LNCaP clone FGC (cell line): ENCODE measurements at regions not wholly inside any gene's neighbourhood (a gene's known extent, or its start where the extent isn't known, plus 50 kb on each side); places are given as distances from the start of the nearest gene placed in this dataset.

ENCODE experiments used
- DNase-seq: peaks from one replicate; pipeline ENCODE4 v3.0.0-alpha.2; 2011; ENCODE audit warnings: low read depth
- H3K4me3 ChIP-seq: 2 replicates; pipeline ENCODE4 v1.5.1; 2011; ENCODE audit warnings: mild to moderate bottlenecking, low read depth, low read length, control low read depth
- CTCF ChIP-seq: IDR thresholded peaks from 2 replicates; pipeline ENCODE4 v1.5.1; 2012; ENCODE audit warnings: mild to moderate bottlenecking; ENCODE audit not compliant: control insufficient read depth, insufficient read depth; ENCODE audit errors: extremely low read depth

- H3K4me3 ChIP-seq, result no peak overlapping the region
- TF ChIP-seq CTCF, result no peak
- no peak for DNase-seq
Observed at GRCh38 chr6:121896363-121896762, 460.9 kb downstream of the GJA1 start.

- no peak for DNase-seq
- no peak overlapping the region for H3K4me3 ChIP-seq
- no peak for TF ChIP-seq CTCF
Observed at GRCh38 chr6:121896771-121897170, 461.3 kb downstream of the GJA1 start.

DNA sequence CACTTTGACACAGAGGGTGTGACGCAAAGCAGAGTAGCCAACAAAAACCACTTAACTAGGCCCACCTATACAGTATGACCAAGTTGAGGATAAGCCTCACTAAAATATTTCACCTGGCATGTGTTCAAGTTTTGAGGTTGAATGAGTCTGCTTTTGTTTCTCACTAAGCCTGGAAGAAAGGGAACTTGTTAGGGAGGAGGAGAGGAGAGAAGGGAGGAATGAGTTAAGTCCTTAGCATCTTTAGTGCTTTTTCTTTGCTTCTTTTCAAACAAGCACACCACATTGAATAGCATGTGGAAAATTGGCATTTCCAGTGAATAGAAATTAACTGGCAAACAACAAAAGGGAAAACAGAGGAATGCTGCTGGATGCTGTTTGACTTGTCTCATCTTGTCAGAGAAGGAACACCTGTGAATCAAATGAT is 461.9 kb downstream of the GJA1 start:
- DNase-seq, result no peak
- TF ChIP-seq CTCF, result no peak
- H3K4me3 ChIP-seq, result no peak overlapping the region

- no peak overlapping the region for H3K4me3 ChIP-seq
- TF ChIP-seq CTCF, result no peak
- no peak for DNase-seq
Observed at GRCh38 chr6:121901432-121901831, 466.0 kb downstream of the GJA1 start.

- no peak for DNase-seq
- H3K4me3 ChIP-seq, result no peak overlapping the region
- TF ChIP-seq CTCF, result no peak
Observed at GRCh38 chr6:121904559-121904958, 469.1 kb downstream of the GJA1 start.

DNA sequence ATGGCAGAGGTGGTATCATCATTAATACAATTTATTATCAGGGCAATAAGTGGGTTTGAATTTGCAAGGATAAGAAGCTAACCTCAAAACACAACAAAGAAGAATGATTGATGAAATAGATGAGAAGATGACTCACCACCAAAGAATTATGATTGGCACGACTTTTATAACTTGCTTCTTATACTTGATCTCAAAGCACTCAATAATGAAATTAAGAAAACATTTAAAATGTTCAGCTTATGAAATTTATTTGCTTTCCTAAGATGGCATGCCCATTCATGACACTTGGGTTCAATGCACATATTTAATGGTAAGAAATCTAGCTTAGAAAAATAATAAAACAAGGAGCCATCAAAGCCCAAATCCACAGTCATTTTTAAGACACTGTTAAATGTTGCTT is 477.5 kb downstream of the GJA1 start:
- no peak for TF ChIP-seq CTCF
- DNase-seq, result no peak
- H3K4me3 ChIP-seq, result no peak overlapping the region

DNA sequence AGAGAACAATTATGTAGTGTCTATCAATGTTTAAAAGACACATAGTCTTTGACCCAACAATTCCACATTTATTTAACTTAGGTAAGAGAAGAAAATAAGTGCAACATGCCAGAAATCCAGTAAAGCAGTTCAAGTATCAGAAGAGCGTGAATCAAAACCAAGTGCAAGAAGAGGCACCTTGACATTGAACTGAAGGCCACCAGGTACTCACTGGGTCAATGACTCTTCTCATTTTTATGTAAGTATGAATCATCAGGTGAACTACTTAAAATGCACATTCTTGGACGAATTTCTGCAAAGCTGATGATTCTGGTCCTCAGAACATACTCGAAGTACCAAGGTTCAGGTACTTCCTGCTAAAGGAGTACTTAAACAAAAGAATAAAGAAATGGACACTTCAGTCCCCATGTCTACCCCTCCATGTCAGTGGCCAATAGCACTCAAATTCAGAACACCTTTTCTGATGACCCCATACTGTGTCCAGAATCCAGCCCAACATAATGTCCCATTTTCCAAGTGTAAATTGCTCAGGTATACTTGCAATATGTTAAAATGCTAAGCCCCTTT is 481.9 kb downstream of the GJA1 start:
- no peak for DNase-seq
- no peak overlapping the region for H3K4me3 ChIP-seq
- TF ChIP-seq CTCF, result no peak
